ENCODE measurements at regions not wholly inside any gene's neighbourhood (a gene's known extent, or its start where the extent isn't known, plus 50 kb on each side); places are given as distances from the start of the nearest gene placed in this dataset.
"Not testable (repeated sequence)": the region's sequence is repeated elsewhere in the genome, so short reads cannot be mapped to it uniquely, and the experiment has no call there.

GRCh38 chr2:200101922-200102321 lies 146.5 kb downstream of the MAIP1 start:
- no peak for DNase-seq (ENCODE audit: low read depth in 2 of 2)

GRCh38 chr2:200102971-200103370 lies 147.6 kb downstream of the MAIP1 start:
- no peak for DNase-seq (ENCODE audit: low read depth in 2 of 2)

GRCh38 chr2:200104015-200104414 lies 148.6 kb downstream of the MAIP1 start:
- no peak for DNase-seq (ENCODE audit: low read depth in 2 of 2)

GRCh38 chr2:200107514-200108217 lies 152.3 kb downstream of the MAIP1 start:
- DNase-seq (ENCODE audit: low read depth in 2 of 2) = no peak

- no peak for DNase-seq (ENCODE audit: low read depth in 2 of 2)
Observed at GRCh38 chr2:200109421-200109820, 154.0 kb downstream of the MAIP1 start.

GRCh38 chr2:200110381-200110780 lies 155.0 kb downstream of the MAIP1 start:
- DNase-seq (ENCODE audit: low read depth in 2 of 2) = no peak

- DNase-seq (ENCODE audit: low read depth in 2 of 2) = not testable (repeated sequence)
Observed at GRCh38 chr2:200113016-200113799, 157.8 kb downstream of the MAIP1 start.

GRCh38 chr2:200119236-200119635 lies 163.9 kb downstream of the MAIP1 start:
- DNase-seq (ENCODE audit: low read depth in 2 of 2) = no peak

GRCh38 chr2:200121931-200122330 lies 166.5 kb downstream of the MAIP1 start:
- no peak for DNase-seq (ENCODE audit: low read depth in 2 of 2)

GRCh38 chr2:200122683-200123082 lies 167.3 kb downstream of the MAIP1 start:
- DNase-seq (ENCODE audit: low read depth in 2 of 2) = no peak

- not testable (repeated sequence) for DNase-seq (ENCODE audit: low read depth in 2 of 2)
Observed at GRCh38 chr2:200124665-200125368, 169.4 kb downstream of the MAIP1 start.

- no peak for DNase-seq (ENCODE audit: low read depth in 2 of 2)
Observed at GRCh38 chr2:200125444-200126284, 170.3 kb downstream of the MAIP1 start.

GRCh38 chr2:200126285-200126670 lies 170.9 kb downstream of the MAIP1 start:
- DNase-seq (ENCODE audit: low read depth in 2 of 2) = not testable (repeated sequence)

GRCh38 chr2:200126680-200127079 lies 171.3 kb downstream of the MAIP1 start:
- not testable (repeated sequence) for DNase-seq (ENCODE audit: low read depth in 2 of 2)

- no peak for DNase-seq (ENCODE audit: low read depth in 2 of 2)
Observed at GRCh38 chr2:200127848-200128247, 172.5 kb downstream of the MAIP1 start.

GRCh38 chr2:200128296-200128695 lies 172.9 kb downstream of the MAIP1 start:
- DNase-seq (ENCODE audit: low read depth in 2 of 2) = no peak

- no peak for DNase-seq (ENCODE audit: low read depth in 2 of 2)
Observed at GRCh38 chr2:200129721-200130462, 174.5 kb downstream of the MAIP1 start.

GRCh38 chr2:200130762-200131166 lies 175.4 kb downstream of the MAIP1 start:
- no peak for DNase-seq (ENCODE audit: low read depth in 2 of 2)

GRCh38 chr2:200131307-200131706 lies 175.2 kb upstream of the SPATS2L start:
- DNase-seq (ENCODE audit: low read depth in 2 of 2) = no peak

GRCh38 chr2:200135082-200135481 lies 171.4 kb upstream of the SPATS2L start:
- DNase-seq (ENCODE audit: low read depth in 2 of 2) = no peak

- DNase-seq (ENCODE audit: low read depth in 2 of 2) = no peak
Observed at GRCh38 chr2:200136655-200137054, 169.8 kb upstream of the SPATS2L start.
